H9 (cell line): ENCODE measurements at regions not wholly inside any gene's neighbourhood (a gene's known extent, or its start where the extent isn't known, plus 50 kb on each side); places are given as distances from the start of the nearest gene placed in this dataset.

Experiments used
- DNase-seq: peaks from one replicate; pipeline ENCODE4 v3.0.0-alpha.2; 2017
- H2AFZ ChIP-seq: one replicate; pipeline ENCODE4 v1.6.1; 2013; ENCODE audit warnings: mild to moderate bottlenecking, low read length, control low read depth, moderate library complexity
- H2AK5ac ChIP-seq: 2 replicates; pipeline ENCODE4 v1.6.1; 2013; ENCODE audit warnings: low read length, control low read depth, mixed read lengths; ENCODE audit not compliant: insufficient read length
- H2BK120ac ChIP-seq: one replicate; pipeline ENCODE4 v1.6.1; 2013; ENCODE audit warnings: low read depth, mild to moderate bottlenecking, low read length, control low read depth, inconsistent platforms; ENCODE audit not compliant: poor library complexity, severe bottlenecking
- H2BK12ac ChIP-seq: 2 replicates; pipeline ENCODE4 v1.6.1; 2013; ENCODE audit warnings: low read length, control low read depth, mixed read lengths, low read depth; ENCODE audit not compliant: insufficient read length
- H2BK15ac ChIP-seq: 2 replicates; pipeline ENCODE4 v1.6.1; 2013; ENCODE audit warnings: low read depth, low read length, control low read depth
- H2BK20ac ChIP-seq: one replicate; pipeline ENCODE4 v1.6.1; 2013; ENCODE audit warnings: low read depth, mild to moderate bottlenecking, low read length, control low read depth, inconsistent platforms; ENCODE audit not compliant: poor library complexity, severe bottlenecking
- H2BK5ac ChIP-seq: 2 replicates; pipeline ENCODE4 v1.6.1; 2013; ENCODE audit warnings: low read length, control low read depth, mixed read lengths; ENCODE audit not compliant: insufficient read length
- H3K14ac ChIP-seq: 2 replicates; pipeline ENCODE4 v1.6.1; 2013; ENCODE audit warnings: low read length, control low read depth; ENCODE audit not compliant: insufficient read depth
- H3K18ac ChIP-seq: 2 replicates; pipeline ENCODE4 v1.6.1; 2013; ENCODE audit warnings: low read depth, mild to moderate bottlenecking, mixed read lengths, low read length, control low read depth; ENCODE audit not compliant: insufficient read length
- H3K23ac ChIP-seq: 2 replicates; pipeline ENCODE4 v1.6.1; 2013; ENCODE audit warnings: low read length, control low read depth, mixed read lengths, low read depth; ENCODE audit not compliant: insufficient read length
- H3K23me2 ChIP-seq: 2 replicates; pipeline ENCODE4 v1.6.1; 2013; ENCODE audit warnings: low read depth, mild to moderate bottlenecking, mixed read lengths, low read length, control low read depth; ENCODE audit not compliant: insufficient read length, poor library complexity, severe bottlenecking
- H3K27ac ChIP-seq: 2 replicates; pipeline ENCODE4 v1.5.1; 2013; ENCODE audit warnings: low read length, control low read depth, mixed read lengths, low read depth; ENCODE audit not compliant: insufficient read length
- H3K27me3 ChIP-seq: 2 replicates; pipeline ENCODE4 v1.6.1; 2013; ENCODE audit warnings: low read length, control low read depth, inconsistent platforms; ENCODE audit not compliant: insufficient read depth
- H3K4ac ChIP-seq: 2 replicates; pipeline ENCODE4 v1.6.1; 2013; ENCODE audit warnings: low read depth, mild to moderate bottlenecking, control low read depth, inconsistent platforms, low read length, moderate library complexity
- H3K4me1 ChIP-seq: 2 replicates; pipeline ENCODE4 v1.6.1; 2013; ENCODE audit warnings: low read length, control low read depth, inconsistent platforms; ENCODE audit not compliant: insufficient read depth
- H3K4me2 ChIP-seq: 2 replicates; pipeline ENCODE4 v1.6.1; 2013; ENCODE audit warnings: low read length, control low read depth, mixed read lengths; ENCODE audit not compliant: insufficient read length, insufficient read depth
- H3K56ac ChIP-seq: 2 replicates; pipeline ENCODE4 v1.6.1; 2013; ENCODE audit warnings: low read depth, mild to moderate bottlenecking, mixed read lengths, low read length, control low read depth; ENCODE audit not compliant: insufficient read length
- H3K79me1 ChIP-seq: 2 replicates; pipeline ENCODE4 v1.6.1; 2013; ENCODE audit warnings: low read depth, mild to moderate bottlenecking, moderate library complexity, low read length, control low read depth, inconsistent platforms; ENCODE audit not compliant: insufficient read depth, poor library complexity, severe bottlenecking
- H3K79me2 ChIP-seq: 2 replicates; pipeline ENCODE4 v1.6.1; 2013; ENCODE audit warnings: low read length, control low read depth, inconsistent platforms; ENCODE audit not compliant: insufficient read depth
- H3K9ac ChIP-seq: 2 replicates; pipeline ENCODE4 v1.6.1; 2013; ENCODE audit warnings: low read length, control low read depth, mixed read lengths; ENCODE audit not compliant: insufficient read length; ENCODE audit errors: extremely low read depth
- H3K9me3 ChIP-seq: one replicate; pipeline ENCODE4 v1.6.1; 2013; ENCODE audit warnings: low read depth, low read length, inconsistent platforms; ENCODE audit not compliant: control insufficient read depth
- H3T11ph ChIP-seq: one replicate; pipeline ENCODE4 v1.6.1; 2013; ENCODE audit warnings: mild to moderate bottlenecking, low read length, control low read depth, inconsistent platforms
- H4K20me1 ChIP-seq: one replicate; pipeline ENCODE4 v1.6.1; 2013; ENCODE audit not compliant: control insufficient read depth, insufficient read length, insufficient read depth
- H4K5ac ChIP-seq: 2 replicates; pipeline ENCODE4 v1.6.1; 2013; ENCODE audit warnings: low read depth, mild to moderate bottlenecking, mixed read lengths, low read length, control low read depth; ENCODE audit not compliant: insufficient read length
- H4K8ac ChIP-seq: replicated peaks from 2 replicates; pipeline ENCODE4 v1.6.1; 2013; ENCODE audit warnings: low read length, control low read depth, mixed read lengths, low read depth; ENCODE audit not compliant: insufficient read length
- H4K91ac ChIP-seq: 2 replicates; pipeline ENCODE4 v1.6.1; 2013; ENCODE audit warnings: low read depth, mild to moderate bottlenecking, moderate library complexity, mixed read lengths, low read length, control low read depth; ENCODE audit not compliant: insufficient read length
- H3K27ac Mint-ChIP-seq, 3 experiments: 2 replicates in 2 of 3; 3 replicates in 1 of 3; pipeline ENCODE4 v1.8.0; 2020 to 2021; ENCODE audit warnings: mixed read lengths in 3 of 3, mild to moderate bottlenecking in 1 of 3, moderate library complexity in 1 of 3
- H3K27me3 Mint-ChIP-seq: 2 replicates; pipeline ENCODE4 v1.8.0; 2021; ENCODE audit warnings: low read depth, mild to moderate bottlenecking, moderate library complexity, mixed read lengths
- H3K36me3 Mint-ChIP-seq, 3 experiments: 2 replicates in 2 of 3; 3 replicates in 1 of 3; pipeline ENCODE4 v1.8.0; 2020 to 2021; ENCODE audit warnings: low read depth in 3 of 3, mixed read lengths in 3 of 3; ENCODE audit not compliant: insufficient read depth in 1 of 3
- H3K4me1 Mint-ChIP-seq, 2 experiments: 2 replicates each; pipeline ENCODE4 v1.8.0; 2020; ENCODE audit warnings: mixed read lengths in 2 of 2
- H3K4me3 Mint-ChIP-seq, 2 experiments: 2 replicates in 1 of 2; 3 replicates in 1 of 2; pipeline ENCODE4 v1.8.0; 2020 to 2021; ENCODE audit warnings: mild to moderate bottlenecking in 2 of 2, mixed read lengths in 2 of 2, moderate library complexity in 1 of 2
- H3K9me3 Mint-ChIP-seq, 2 experiments: 2 replicates in 1 of 2; 3 replicates in 1 of 2; pipeline ENCODE4 v1.8.0; 2020; ENCODE audit warnings: mild to moderate bottlenecking in 2 of 2, mixed read lengths in 2 of 2, moderate library complexity in 1 of 2
- CTCF ChIP-seq: fragments of 200-600 bp; sonication (generic); conservative IDR thresholded peaks from 3 replicates; pipeline ENCODE4 v1.8.0; 2021; ENCODE audit warnings: antibody characterized with exemption, mild to moderate bottlenecking
- whole genome bisulfite sequencing: extraction: QIAGEN DNeasy Blood & Tissue Kit; methylation state at CpG from one replicate; pipeline ENCODE4 v1.1.7; 2013; ENCODE audit warnings: missing lambda C conversion rate, low lambda C conversion rate, mixed read lengths; ENCODE audit not compliant: insufficient read length; ENCODE audit errors: extremely low coverage; 5-methylcytosine and 5-hydroxymethylcytosine counted together

- H2AFZ ChIP-seq: no peak overlapping the region
- H3K27ac ChIP-seq: no peak overlapping the region
- no peaks in the 10 kb centered on the region for H3K36me3 Mint-ChIP-seq
- H3K27ac Mint-ChIP-seq: no peak overlapping the region; a peak in 1 of 7 replicates
- no peaks in the 10 kb centered on the region for H3K79me2 ChIP-seq
- no peak overlapping the region for H4K8ac ChIP-seq
- no peak overlapping the region for H3K9ac ChIP-seq
- H3K27me3 ChIP-seq: no peaks in the 10 kb centered on the region
- no CpG with 5 or more reads among the region's 7 CpGs for WGBS
- no peak overlapping the region for H2BK15ac ChIP-seq
- H4K91ac ChIP-seq: no peak overlapping the region
- no peak overlapping the region for H3K4ac ChIP-seq
- no peak overlapping the region for H3K56ac ChIP-seq
- H3K14ac ChIP-seq: no peak overlapping the region
- H4K20me1 ChIP-seq: no peaks in the 10 kb centered on the region
- no peaks in the 10 kb centered on the region for H3K9me3 ChIP-seq
- H4K5ac ChIP-seq: no peak overlapping the region
- H3T11ph ChIP-seq: no peak overlapping the region
- H3K4me2 ChIP-seq: no peak overlapping the region
- H3K4me1 Mint-ChIP-seq: no peaks in the 10 kb centered on the region
- no peaks in the 10 kb centered on the region for H3K23me2 ChIP-seq
- no peaks in the 10 kb centered on the region; a peak in 1 of 5 replicates for H3K9me3 Mint-ChIP-seq
- no peak overlapping the region for H3K4me3 Mint-ChIP-seq
- no peak for TF ChIP-seq CTCF
- no peak overlapping the region for H2BK120ac ChIP-seq
- H2AK5ac ChIP-seq: no peak overlapping the region
- H3K18ac ChIP-seq: no peak overlapping the region
- no peak overlapping the region for H2BK5ac ChIP-seq
- H2BK20ac ChIP-seq: no peak overlapping the region
- DNase-seq: no peak
- H3K23ac ChIP-seq: no peak overlapping the region
- no peaks in the 10 kb centered on the region; the same call in 1 of the 2 replicates for H3K27me3 Mint-ChIP-seq
- no peaks in the 10 kb centered on the region for H3K79me1 ChIP-seq
- H2BK12ac ChIP-seq: no peak overlapping the region
- no peaks in the 10 kb centered on the region for H3K4me1 ChIP-seq
Measured at GRCh38 chr20:48528346-48528745, 299.5 kb downstream of the PREX1 start.
